H9 (cell line): ENCODE measurements at regions not wholly inside any gene's neighbourhood (a gene's known extent, or its start where the extent isn't known, plus 50 kb on each side); places are given as distances from the start of the nearest gene placed in this dataset.

ENCODE experiments used
- DNase-seq: peaks from one replicate; pipeline ENCODE4 v3.0.0-alpha.2; 2017
- H2AFZ ChIP-seq: one replicate; pipeline ENCODE4 v1.6.1; 2013; ENCODE audit warnings: mild to moderate bottlenecking, low read length, control low read depth, moderate library complexity
- H2AK5ac ChIP-seq: 2 replicates; pipeline ENCODE4 v1.6.1; 2013; ENCODE audit warnings: low read length, control low read depth, mixed read lengths; ENCODE audit not compliant: insufficient read length
- H2BK120ac ChIP-seq: one replicate; pipeline ENCODE4 v1.6.1; 2013; ENCODE audit warnings: low read depth, mild to moderate bottlenecking, low read length, control low read depth, inconsistent platforms; ENCODE audit not compliant: poor library complexity, severe bottlenecking
- H2BK12ac ChIP-seq: 2 replicates; pipeline ENCODE4 v1.6.1; 2013; ENCODE audit warnings: low read length, control low read depth, mixed read lengths, low read depth; ENCODE audit not compliant: insufficient read length
- H2BK15ac ChIP-seq: 2 replicates; pipeline ENCODE4 v1.6.1; 2013; ENCODE audit warnings: low read depth, low read length, control low read depth
- H2BK20ac ChIP-seq: one replicate; pipeline ENCODE4 v1.6.1; 2013; ENCODE audit warnings: low read depth, mild to moderate bottlenecking, low read length, control low read depth, inconsistent platforms; ENCODE audit not compliant: poor library complexity, severe bottlenecking
- H2BK5ac ChIP-seq: 2 replicates; pipeline ENCODE4 v1.6.1; 2013; ENCODE audit warnings: low read length, control low read depth, mixed read lengths; ENCODE audit not compliant: insufficient read length
- H3K14ac ChIP-seq: 2 replicates; pipeline ENCODE4 v1.6.1; 2013; ENCODE audit warnings: low read length, control low read depth; ENCODE audit not compliant: insufficient read depth
- H3K18ac ChIP-seq: 2 replicates; pipeline ENCODE4 v1.6.1; 2013; ENCODE audit warnings: low read depth, mild to moderate bottlenecking, mixed read lengths, low read length, control low read depth; ENCODE audit not compliant: insufficient read length
- H3K23ac ChIP-seq: 2 replicates; pipeline ENCODE4 v1.6.1; 2013; ENCODE audit warnings: low read length, control low read depth, mixed read lengths, low read depth; ENCODE audit not compliant: insufficient read length
- H3K23me2 ChIP-seq: 2 replicates; pipeline ENCODE4 v1.6.1; 2013; ENCODE audit warnings: low read depth, mild to moderate bottlenecking, mixed read lengths, low read length, control low read depth; ENCODE audit not compliant: insufficient read length, poor library complexity, severe bottlenecking
- H3K27ac ChIP-seq: 2 replicates; pipeline ENCODE4 v1.5.1; 2013; ENCODE audit warnings: low read length, control low read depth, mixed read lengths, low read depth; ENCODE audit not compliant: insufficient read length
- H3K27me3 ChIP-seq: 2 replicates; pipeline ENCODE4 v1.6.1; 2013; ENCODE audit warnings: low read length, control low read depth, inconsistent platforms; ENCODE audit not compliant: insufficient read depth
- H3K4ac ChIP-seq: 2 replicates; pipeline ENCODE4 v1.6.1; 2013; ENCODE audit warnings: low read depth, mild to moderate bottlenecking, control low read depth, inconsistent platforms, low read length, moderate library complexity
- H3K4me1 ChIP-seq: 2 replicates; pipeline ENCODE4 v1.6.1; 2013; ENCODE audit warnings: low read length, control low read depth, inconsistent platforms; ENCODE audit not compliant: insufficient read depth
- H3K4me2 ChIP-seq: 2 replicates; pipeline ENCODE4 v1.6.1; 2013; ENCODE audit warnings: low read length, control low read depth, mixed read lengths; ENCODE audit not compliant: insufficient read length, insufficient read depth
- H3K56ac ChIP-seq: 2 replicates; pipeline ENCODE4 v1.6.1; 2013; ENCODE audit warnings: low read depth, mild to moderate bottlenecking, mixed read lengths, low read length, control low read depth; ENCODE audit not compliant: insufficient read length
- H3K79me1 ChIP-seq: 2 replicates; pipeline ENCODE4 v1.6.1; 2013; ENCODE audit warnings: low read depth, mild to moderate bottlenecking, moderate library complexity, low read length, control low read depth, inconsistent platforms; ENCODE audit not compliant: insufficient read depth, poor library complexity, severe bottlenecking
- H3K79me2 ChIP-seq: 2 replicates; pipeline ENCODE4 v1.6.1; 2013; ENCODE audit warnings: low read length, control low read depth, inconsistent platforms; ENCODE audit not compliant: insufficient read depth
- H3K9ac ChIP-seq: 2 replicates; pipeline ENCODE4 v1.6.1; 2013; ENCODE audit warnings: low read length, control low read depth, mixed read lengths; ENCODE audit not compliant: insufficient read length; ENCODE audit errors: extremely low read depth
- H3K9me3 ChIP-seq: one replicate; pipeline ENCODE4 v1.6.1; 2013; ENCODE audit warnings: low read depth, low read length, inconsistent platforms; ENCODE audit not compliant: control insufficient read depth
- H3T11ph ChIP-seq: one replicate; pipeline ENCODE4 v1.6.1; 2013; ENCODE audit warnings: mild to moderate bottlenecking, low read length, control low read depth, inconsistent platforms
- H4K20me1 ChIP-seq: one replicate; pipeline ENCODE4 v1.6.1; 2013; ENCODE audit not compliant: control insufficient read depth, insufficient read length, insufficient read depth
- H4K5ac ChIP-seq: 2 replicates; pipeline ENCODE4 v1.6.1; 2013; ENCODE audit warnings: low read depth, mild to moderate bottlenecking, mixed read lengths, low read length, control low read depth; ENCODE audit not compliant: insufficient read length
- H4K8ac ChIP-seq: replicated peaks from 2 replicates; pipeline ENCODE4 v1.6.1; 2013; ENCODE audit warnings: low read length, control low read depth, mixed read lengths, low read depth; ENCODE audit not compliant: insufficient read length
- H4K91ac ChIP-seq: 2 replicates; pipeline ENCODE4 v1.6.1; 2013; ENCODE audit warnings: low read depth, mild to moderate bottlenecking, moderate library complexity, mixed read lengths, low read length, control low read depth; ENCODE audit not compliant: insufficient read length
- H3K27ac Mint-ChIP-seq, 3 experiments: 2 replicates in 2 of 3; 3 replicates in 1 of 3; pipeline ENCODE4 v1.8.0; 2020 to 2021; ENCODE audit warnings: mixed read lengths in 3 of 3, mild to moderate bottlenecking in 1 of 3, moderate library complexity in 1 of 3
- H3K27me3 Mint-ChIP-seq: 2 replicates; pipeline ENCODE4 v1.8.0; 2021; ENCODE audit warnings: low read depth, mild to moderate bottlenecking, moderate library complexity, mixed read lengths
- H3K36me3 Mint-ChIP-seq, 3 experiments: 2 replicates in 2 of 3; 3 replicates in 1 of 3; pipeline ENCODE4 v1.8.0; 2020 to 2021; ENCODE audit warnings: low read depth in 3 of 3, mixed read lengths in 3 of 3; ENCODE audit not compliant: insufficient read depth in 1 of 3
- H3K4me1 Mint-ChIP-seq, 2 experiments: 2 replicates each; pipeline ENCODE4 v1.8.0; 2020; ENCODE audit warnings: mixed read lengths in 2 of 2
- H3K4me3 Mint-ChIP-seq, 2 experiments: 2 replicates in 1 of 2; 3 replicates in 1 of 2; pipeline ENCODE4 v1.8.0; 2020 to 2021; ENCODE audit warnings: mild to moderate bottlenecking in 2 of 2, mixed read lengths in 2 of 2, moderate library complexity in 1 of 2
- H3K9me3 Mint-ChIP-seq, 2 experiments: 2 replicates in 1 of 2; 3 replicates in 1 of 2; pipeline ENCODE4 v1.8.0; 2020; ENCODE audit warnings: mild to moderate bottlenecking in 2 of 2, mixed read lengths in 2 of 2, moderate library complexity in 1 of 2
- WGBS: extraction: QIAGEN DNeasy Blood & Tissue Kit; methylation state at CpG from one replicate; pipeline ENCODE4 v1.1.7; 2013; ENCODE audit warnings: missing lambda C conversion rate, low lambda C conversion rate, mixed read lengths; ENCODE audit not compliant: insufficient read length; ENCODE audit errors: extremely low coverage; 5-methylcytosine and 5-hydroxymethylcytosine counted together
- TF ChIP-seq, protein P1 (sequence below): fragments of 200-600 bp; sonication (generic); conservative IDR thresholded peaks from 3 replicates; pipeline ENCODE4 v1.8.0; 2021; ENCODE audit warnings: antibody characterized with exemption, mild to moderate bottlenecking

GRCh38 chr2:168356477-168356835, 99.6 kb upstream of the CERS6 start:
- TF ChIP-seq, protein P1, sequence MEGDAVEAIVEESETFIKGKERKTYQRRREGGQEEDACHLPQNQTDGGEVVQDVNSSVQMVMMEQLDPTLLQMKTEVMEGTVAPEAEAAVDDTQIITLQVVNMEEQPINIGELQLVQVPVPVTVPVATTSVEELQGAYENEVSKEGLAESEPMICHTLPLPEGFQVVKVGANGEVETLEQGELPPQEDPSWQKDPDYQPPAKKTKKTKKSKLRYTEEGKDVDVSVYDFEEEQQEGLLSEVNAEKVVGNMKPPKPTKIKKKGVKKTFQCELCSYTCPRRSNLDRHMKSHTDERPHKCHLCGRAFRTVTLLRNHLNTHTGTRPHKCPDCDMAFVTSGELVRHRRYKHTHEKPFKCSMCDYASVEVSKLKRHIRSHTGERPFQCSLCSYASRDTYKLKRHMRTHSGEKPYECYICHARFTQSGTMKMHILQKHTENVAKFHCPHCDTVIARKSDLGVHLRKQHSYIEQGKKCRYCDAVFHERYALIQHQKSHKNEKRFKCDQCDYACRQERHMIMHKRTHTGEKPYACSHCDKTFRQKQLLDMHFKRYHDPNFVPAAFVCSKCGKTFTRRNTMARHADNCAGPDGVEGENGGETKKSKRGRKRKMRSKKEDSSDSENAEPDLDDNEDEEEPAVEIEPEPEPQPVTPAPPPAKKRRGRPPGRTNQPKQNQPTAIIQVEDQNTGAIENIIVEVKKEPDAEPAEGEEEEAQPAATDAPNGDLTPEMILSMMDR = no peak
- Histone ChIP-seq H4K5ac (no peak overlapping the region), H3K79me2 (no peaks in the 10 kb centered on the region), H4K8ac (no peak overlapping the region), H3K4me2 (no peak overlapping the region), H2BK12ac (no peak overlapping the region), H2BK20ac (no peak overlapping the region), H3K27me3 (no peaks in the 10 kb centered on the region), H3K56ac (no peak overlapping the region), H3K18ac (no peak overlapping the region), H3K27ac (no peak overlapping the region), H2BK120ac (no peak overlapping the region), H3K23me2 (no peaks in the 10 kb centered on the region), H2BK5ac (no peak overlapping the region), H2BK15ac (no peak overlapping the region), H3T11ph (no peak overlapping the region), H2AFZ (no peak overlapping the region), H3K4me1 (peaks cover 8% of the 10 kb centered on the region; the same call in 1 of the 2 replicates), H3K23ac (no peak overlapping the region), H3K14ac (no peak overlapping the region), H3K9me3 (no peaks in the 10 kb centered on the region), H4K91ac (no peak overlapping the region), H3K79me1 (no peaks in the 10 kb centered on the region), H4K20me1 (no peaks in the 10 kb centered on the region), H3K4ac (no peak overlapping the region), H2AK5ac (no peak overlapping the region), H3K9ac (no peak overlapping the region)
- Mint-ChIP-seq H3K4me1 (peaks cover 22 to 23% of the 10 kb centered on the region in 2 experiments), H3K4me3 (no peak overlapping the region), H3K27ac (no peak overlapping the region), H3K36me3 (peaks cover 8 to 14% (median 10%) of the 10 kb centered on the region in 3 experiments), H3K9me3 (peaks cover 14 to 18% of the 10 kb centered on the region in 2 experiments), H3K27me3 (no peaks in the 10 kb centered on the region)
- WGBS = no CpG with 5 or more reads among the region's 2 CpGs
- no peak for DNase-seq
